HG02885 (cell line): ENCODE measurements at regions not wholly inside any gene's neighbourhood (a gene's known extent, or its start where the extent isn't known, plus 50 kb on each side); places are given as distances from the start of the nearest gene placed in this dataset.
A peak's percentile ranks its signal among the peaks of the same experiment; 100 is the strongest.

Experiments used
- ATAC-seq: cut with Tn5 transposase; IDR thresholded peaks from one replicate; pipeline ENCODE4 v1.9.1; 2021; ENCODE audit warnings: mild to moderate bottlenecking; ENCODE audit not compliant: unreplicated experiment, poor library complexity

DNA sequence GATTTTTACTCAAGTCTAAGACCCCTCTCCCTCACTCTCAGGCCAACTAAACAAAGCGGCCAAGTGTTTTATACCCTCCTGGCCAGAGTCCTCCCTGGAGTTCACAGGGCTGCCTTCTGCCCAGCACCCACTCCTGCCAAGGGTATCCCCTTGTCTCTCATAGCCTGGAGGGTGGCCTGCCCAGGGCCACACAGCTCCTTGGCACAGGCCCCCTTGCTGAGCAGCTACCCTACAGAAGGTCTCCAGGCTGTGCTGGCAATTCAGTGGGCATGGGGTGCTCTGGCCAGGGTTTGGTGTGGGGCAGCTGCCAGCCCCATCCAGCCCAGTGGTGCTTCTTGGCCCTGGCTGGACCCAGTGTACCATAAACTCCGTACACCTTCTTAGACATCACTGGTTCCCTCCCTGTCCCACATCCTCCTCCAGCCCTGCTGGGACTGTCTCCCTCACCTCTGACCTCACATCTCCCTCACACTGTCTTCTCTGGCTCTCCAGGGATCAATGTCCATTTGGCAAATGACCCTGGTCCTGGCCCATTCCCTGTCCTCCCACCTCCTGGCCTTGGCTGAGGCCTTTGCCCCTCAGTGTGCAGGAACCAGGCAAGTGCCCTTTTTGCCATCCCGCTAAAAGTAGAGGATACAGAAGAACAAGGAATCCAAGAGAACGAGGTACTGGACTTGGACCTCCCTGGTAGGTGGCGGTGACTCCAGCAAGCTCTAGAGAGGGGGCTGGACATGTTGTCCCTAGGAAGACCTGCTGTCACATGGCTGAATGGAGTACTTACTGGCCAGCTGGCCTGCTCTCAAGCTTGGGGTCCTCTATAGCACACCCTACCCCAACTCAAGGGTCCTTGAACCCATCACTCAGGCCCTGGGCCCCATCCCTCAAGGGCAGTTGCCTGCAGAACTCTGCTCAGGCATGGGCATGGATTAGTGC, 50.0 kb upstream of the TRPM1 start:
- no peak for ATAC-seq

GRCh38 chr15:31153531-31153930, 52.0 kb upstream of the TRPM1 start:
- no peak for ATAC-seq

DNA sequence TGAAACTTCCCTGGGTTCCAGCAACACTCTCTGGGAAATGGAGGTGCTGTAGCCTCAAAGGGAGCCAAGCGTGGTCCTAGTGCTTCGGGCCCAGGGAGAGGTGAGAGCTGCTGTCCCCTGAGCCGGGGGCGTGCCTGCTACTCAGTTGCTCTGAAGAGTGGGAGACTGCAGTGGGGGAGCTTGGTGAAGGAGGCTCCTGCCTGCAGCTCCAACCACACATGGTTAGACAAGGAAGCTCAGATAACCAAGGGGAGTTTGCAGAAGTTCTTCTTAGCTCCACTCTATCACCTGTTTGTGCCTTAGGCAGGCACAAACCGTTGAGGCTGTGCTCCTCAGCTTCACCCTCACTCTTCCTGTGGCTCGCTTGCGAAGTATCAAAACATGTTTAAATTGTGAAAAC, 53.6 kb upstream of the TRPM1 start:
- ATAC-seq: no peak

DNA sequence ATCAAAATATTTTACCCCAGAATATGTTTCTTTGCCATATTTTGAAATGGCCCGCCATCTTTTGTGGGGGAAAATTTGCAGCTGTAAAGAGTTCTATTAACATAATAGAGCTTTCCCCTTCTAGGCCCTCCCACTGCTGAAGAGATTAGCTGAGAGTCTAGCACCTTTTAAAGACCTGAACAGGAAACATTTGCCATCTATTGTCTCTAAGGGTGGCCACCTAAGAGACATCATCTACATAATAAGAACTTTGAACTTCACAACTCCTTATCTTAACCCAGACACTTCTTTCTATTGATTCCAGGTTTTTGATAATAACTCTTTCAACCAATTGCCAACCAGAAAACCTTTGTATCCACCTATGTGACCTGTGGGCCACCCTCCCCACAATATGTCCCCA, 54.7 kb upstream of the TRPM1 start:
- ATAC-seq: no peak

DNA sequence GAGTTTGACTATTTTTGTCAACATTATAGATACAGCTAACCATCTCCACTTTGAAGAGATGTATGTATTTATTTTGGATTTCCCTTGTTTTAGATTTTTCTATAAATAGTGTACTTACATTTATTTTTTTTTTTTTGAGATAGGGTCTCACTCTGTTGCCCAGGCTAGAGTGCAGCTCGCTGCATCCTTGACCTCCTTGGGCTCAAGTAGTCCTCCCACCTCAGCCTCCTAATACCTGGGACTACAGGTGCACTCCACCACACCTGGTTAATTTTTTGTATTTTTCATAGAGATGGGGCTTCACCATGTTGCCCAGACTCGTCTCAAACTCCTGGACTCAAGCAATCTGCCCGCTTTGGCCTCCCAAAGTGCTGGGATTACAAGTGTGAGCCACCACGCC, 55.3 kb upstream of the TRPM1 start:
- ATAC-seq: no peak

DNA sequence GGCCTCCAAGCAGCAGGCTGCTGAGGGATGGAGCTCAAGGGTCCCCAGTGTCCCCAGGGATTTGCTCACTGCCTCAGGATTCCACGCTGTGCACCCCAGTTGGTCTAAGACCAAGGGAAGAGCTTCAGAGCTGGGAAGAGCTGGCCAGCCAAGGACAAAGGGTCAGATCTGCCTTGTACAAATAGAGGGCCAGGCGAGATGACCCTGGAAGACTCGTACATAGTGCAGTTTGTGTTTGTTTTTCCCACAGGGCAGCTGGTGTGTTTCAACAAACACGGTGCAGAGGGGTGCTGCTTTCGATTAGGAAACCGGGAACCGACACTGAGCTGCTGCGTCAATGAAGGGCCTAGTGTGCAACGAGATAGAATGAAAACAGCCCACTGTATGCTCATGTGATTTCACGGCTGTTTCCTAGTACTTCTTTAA, 56.1 kb upstream of the TRPM1 start:
- ATAC-seq: no peak

GRCh38 chr15:31158858-31159569, 57.5 kb upstream of the TRPM1 start:
- ATAC-seq: no peak

GRCh38 chr15:31159837-31160236, 58.3 kb upstream of the TRPM1 start:
- ATAC-seq: no peak

- ATAC-seq: no peak
Observed at GRCh38 chr15:31160297-31160696, 58.8 kb upstream of the TRPM1 start.

DNA sequence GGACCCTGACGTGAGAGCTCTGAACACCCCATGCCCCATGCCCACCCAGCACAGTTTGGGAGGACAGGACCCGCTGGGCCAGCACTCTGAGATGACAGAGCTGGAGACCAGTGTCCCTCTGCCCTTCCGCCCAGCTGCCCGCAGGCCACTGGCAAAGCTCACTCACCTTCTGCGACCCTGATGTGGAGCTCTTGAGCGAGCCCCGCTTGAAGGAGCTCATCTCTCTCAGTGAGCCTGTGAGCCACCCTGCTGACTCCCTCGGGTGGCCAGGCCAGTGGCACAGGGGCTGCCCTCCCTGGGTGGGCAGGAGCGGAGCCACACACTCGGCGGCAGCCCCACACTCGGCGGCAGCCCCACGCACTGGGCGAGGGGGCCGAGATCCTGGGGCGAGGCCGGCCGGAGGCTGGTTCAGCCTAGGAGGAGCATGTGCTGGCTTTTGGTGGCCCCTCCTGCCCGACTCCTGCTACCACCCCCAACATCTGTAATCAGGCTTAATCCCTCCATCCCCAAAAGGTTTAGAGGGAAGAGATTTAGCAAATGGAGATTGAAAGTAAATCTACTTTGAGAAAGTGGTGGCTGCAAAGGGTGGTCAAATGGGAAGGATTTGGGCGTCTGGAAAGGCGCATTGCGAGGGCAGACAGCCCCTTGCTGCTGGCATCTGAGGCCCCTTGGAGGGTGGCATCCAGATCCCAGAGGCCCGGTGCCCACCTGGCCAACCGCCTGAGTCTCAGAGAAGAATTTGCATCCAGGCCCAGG, 59.4 kb upstream of the TRPM1 start:
- no peak for ATAC-seq

DNA sequence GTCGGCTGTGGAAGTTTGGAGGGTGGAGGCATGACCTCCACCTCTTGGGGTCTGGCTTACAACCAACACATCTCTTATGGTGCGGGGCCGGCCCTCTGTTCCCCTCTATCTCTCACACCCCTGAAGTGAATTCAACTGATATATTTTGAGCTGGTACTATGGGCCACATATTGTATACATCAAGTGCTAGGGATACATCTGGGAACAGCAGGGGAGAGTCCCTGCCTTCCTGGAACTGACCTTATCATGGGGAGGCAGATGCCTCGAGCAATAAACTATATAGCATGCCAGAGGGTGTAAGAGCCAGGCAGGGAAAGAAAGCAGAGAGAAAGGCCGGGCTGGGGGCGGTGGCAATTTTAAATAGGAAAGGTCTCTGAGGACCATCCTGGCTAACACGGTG, 60.4 kb upstream of the TRPM1 start:
- ATAC-seq: no peak

GRCh38 chr15:31162721-31163510, 61.4 kb upstream of the TRPM1 start:
- no peak for ATAC-seq

GRCh38 chr15:31163769-31164572, 62.4 kb upstream of the TRPM1 start:
- ATAC-seq: no peak

DNA sequence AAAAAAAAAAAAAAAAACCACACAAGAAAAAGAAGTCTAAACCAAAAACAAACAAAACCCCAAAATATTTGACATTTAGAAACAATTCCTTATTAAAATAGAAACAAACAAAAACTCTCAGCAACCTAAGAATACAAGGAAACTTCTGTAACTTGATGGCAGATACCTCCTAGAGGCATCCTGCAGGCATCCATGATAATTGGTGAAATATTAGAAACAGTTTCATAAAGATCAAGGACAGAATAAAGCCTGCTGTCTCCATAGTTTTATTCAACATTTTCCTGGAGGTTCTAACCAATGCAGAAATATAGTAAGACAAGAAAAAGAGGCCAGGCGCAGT, 63.0 kb upstream of the TRPM1 start:
- ATAC-seq: no peak

DNA sequence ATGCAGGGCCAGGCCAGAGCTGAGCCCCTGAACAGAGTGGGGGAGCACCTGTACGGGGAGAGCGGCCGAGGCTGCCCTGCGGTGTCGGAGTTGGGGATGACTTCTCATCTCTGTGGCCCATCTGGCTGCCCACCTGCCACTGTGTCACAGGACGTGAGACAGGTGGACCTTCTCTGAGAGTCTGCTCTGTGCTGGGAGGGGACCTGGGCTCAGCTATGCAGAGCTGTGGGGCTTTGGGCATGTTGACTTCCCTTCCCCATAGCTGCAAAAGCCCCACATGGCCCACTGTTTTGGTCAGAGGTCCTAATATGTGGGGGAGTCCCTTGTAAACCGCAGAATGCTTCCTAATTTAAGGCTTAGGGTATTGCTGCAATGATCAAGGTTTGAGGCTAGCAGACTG, 68.0 kb upstream of the TRPM1 start:
- ATAC-seq: peak; percentile 39

GRCh38 chr15:31171731-31172130, 70.2 kb upstream of the TRPM1 start:
- ATAC-seq: no peak

- no peak for ATAC-seq
Observed at GRCh38 chr15:31172606-31173005, 71.1 kb upstream of the TRPM1 start.

DNA sequence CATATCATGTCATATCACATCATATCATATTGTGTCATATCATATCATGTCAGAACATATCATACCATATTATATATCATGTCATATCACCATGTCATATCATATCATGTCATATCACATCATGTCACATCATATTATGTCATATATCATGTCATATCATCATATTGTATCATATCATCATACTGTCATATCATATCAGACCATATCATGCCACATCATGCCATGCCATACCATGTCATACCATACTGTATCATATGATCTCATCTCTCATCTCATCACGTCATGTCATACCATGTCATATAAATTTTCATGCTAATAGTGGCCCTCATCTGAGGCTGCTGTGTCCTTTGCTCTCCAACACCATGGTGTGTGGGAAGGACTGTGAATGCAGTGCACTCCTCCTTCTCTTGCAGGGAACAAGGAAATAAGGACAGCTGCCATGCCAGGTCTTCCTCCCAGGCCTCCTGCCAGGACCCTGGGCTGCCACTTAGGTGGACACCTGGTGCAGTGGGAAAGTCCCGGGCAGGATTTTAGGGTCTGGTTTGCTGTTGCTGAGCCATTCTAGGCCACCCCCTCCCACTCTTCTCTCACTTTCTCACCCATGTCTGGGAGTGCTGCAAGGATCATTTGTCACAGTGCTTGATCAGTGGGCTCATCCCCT, 72.4 kb upstream of the TRPM1 start:
- ATAC-seq: no peak

DNA sequence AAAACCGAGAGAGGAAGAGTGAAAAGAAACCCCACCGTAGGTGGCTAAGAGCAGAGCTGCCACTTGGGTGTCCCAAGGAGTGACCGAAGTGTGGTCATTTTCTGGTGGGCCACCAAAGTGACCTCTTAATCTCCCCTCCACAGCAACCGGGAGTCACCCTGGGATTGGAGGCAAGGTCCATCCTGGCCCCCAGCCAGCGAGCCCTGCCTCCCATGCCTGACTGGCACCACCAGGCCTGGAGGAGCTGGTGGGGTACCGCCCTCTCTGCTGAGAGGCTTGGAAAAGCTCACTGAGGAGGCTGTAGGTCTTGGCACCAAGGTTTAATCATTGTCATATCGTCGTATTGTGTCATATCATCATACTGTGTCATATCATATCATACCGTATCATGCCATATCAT, 74.0 kb upstream of the TRPM1 start:
- ATAC-seq: no peak
